Astrocyte (in vitro differentiated cells and primary cell): ENCODE measurements at regions not wholly inside any gene's neighbourhood (a gene's known extent, or its start where the extent isn't known, plus 50 kb on each side); places are given as distances from the start of the nearest gene placed in this dataset.
A peak's percentile ranks its signal among the peaks of the same experiment; 100 is the strongest.

Source experiments
- DNase-seq: peaks from one replicate; pipeline ENCODE4 v3.0.0-alpha.2; 2010; ENCODE audit warnings: low read depth
- FAIRE-seq: peaks from 2 replicates; lab custom pipeline; 2011; peaks lifted over from hg19 to GRCh38; lab: Jason Lieb, UNC
- H2AFZ ChIP-seq: 2 replicates; pipeline ENCODE4 v1.6.0; 2012; ENCODE audit warnings: low read depth, low read length, inconsistent platforms
- H3K27ac ChIP-seq: 2 replicates; pipeline ENCODE4 v1.5.1; 2011; ENCODE audit warnings: low read depth, low read length, inconsistent platforms
- H3K27me3 ChIP-seq: 2 replicates; pipeline ENCODE4 v1.6.0; 2011; ENCODE audit warnings: low read length, inconsistent platforms; ENCODE audit not compliant: insufficient read depth
- H3K36me3 ChIP-seq: 2 replicates; pipeline ENCODE4 v1.5.1; 2011; ENCODE audit warnings: low read length, inconsistent platforms; ENCODE audit not compliant: insufficient read depth
- H3K4me1 ChIP-seq: 2 replicates; pipeline ENCODE4 v1.5.1; 2011; ENCODE audit warnings: low read length, inconsistent platforms; ENCODE audit not compliant: insufficient read depth
- H3K4me2 ChIP-seq: 2 replicates; pipeline ENCODE4 v1.6.0; 2012; ENCODE audit warnings: low read length, inconsistent platforms
- H3K4me3 ChIP-seq: 2 replicates; pipeline ENCODE4 v1.5.1; 2011; ENCODE audit warnings: low read depth, mild to moderate bottlenecking, low read length, inconsistent platforms; ENCODE audit not compliant: insufficient read depth
- H3K79me2 ChIP-seq: 2 replicates; pipeline ENCODE4 v1.6.0; 2012; ENCODE audit warnings: mild to moderate bottlenecking, low read length, inconsistent platforms; ENCODE audit not compliant: insufficient read depth
- H3K9ac ChIP-seq: 2 replicates; pipeline ENCODE4 v1.6.0; 2012; ENCODE audit warnings: mild to moderate bottlenecking, low read length, inconsistent platforms
- H3K9me3 ChIP-seq: 2 replicates; pipeline ENCODE4 v1.5.1; 2012; ENCODE audit warnings: low read depth, mild to moderate bottlenecking, low read length, inconsistent platforms; ENCODE audit not compliant: insufficient read depth
- H4K20me1 ChIP-seq: 2 replicates; pipeline ENCODE4 v1.6.0; 2012; ENCODE audit warnings: low read length, inconsistent platforms; ENCODE audit not compliant: insufficient read depth
- H3K27ac Mint-ChIP-seq: one replicate; pipeline ENCODE4 v1.8.0; 2021; ENCODE audit warnings: mild to moderate bottlenecking, mixed read lengths; ENCODE audit not compliant: unreplicated experiment
- H3K27me3 Mint-ChIP-seq: one replicate; pipeline ENCODE4 v1.8.0; 2021; ENCODE audit warnings: low read depth, mixed read lengths; ENCODE audit not compliant: unreplicated experiment
- H3K36me3 Mint-ChIP-seq: one replicate; pipeline ENCODE4 v1.8.0; 2021; ENCODE audit warnings: low read depth, mixed read lengths; ENCODE audit not compliant: unreplicated experiment
- H3K4me1 Mint-ChIP-seq: one replicate; pipeline ENCODE4 v1.8.0; 2021; ENCODE audit warnings: low read depth, mixed read lengths; ENCODE audit not compliant: unreplicated experiment
- H3K4me3 Mint-ChIP-seq: one replicate; pipeline ENCODE4 v1.8.0; 2021; ENCODE audit warnings: mild to moderate bottlenecking, moderate library complexity, mixed read lengths; ENCODE audit not compliant: unreplicated experiment
- H3K9me3 Mint-ChIP-seq: one replicate; pipeline ENCODE4 v1.8.0; 2021; ENCODE audit warnings: mild to moderate bottlenecking, mixed read lengths; ENCODE audit not compliant: unreplicated experiment
- EZH2 ChIP-seq: IDR thresholded peaks from 2 replicates; pipeline ENCODE4 v1.6.1; 2012; ENCODE audit warnings: mild to moderate bottlenecking, low read length, inconsistent platforms; ENCODE audit not compliant: insufficient read depth
- TF ChIP-seq, protein P1 (sequence below): IDR thresholded peaks from 2 replicates; pipeline ENCODE4 v1.5.1; 2011; ENCODE audit warnings: low read depth, mild to moderate bottlenecking, inconsistent platforms, low read length, moderate library complexity; ENCODE audit not compliant: insufficient read depth

- no peaks in the 10 kb centered on the region for H3K4me1 Mint-ChIP-seq
Measured at GRCh38 chr3:194212161-194212844, 76.4 kb downstream of the HES1 start.

GRCh38 chr3:194212845-194213331, 76.9 kb downstream of the HES1 start:
- FAIRE-seq (no peak), DNase-seq (peak; percentile 42)
- no peaks in the 10 kb centered on the region for H3K9me3 ChIP-seq
- Mint-ChIP-seq H3K9me3 (no peaks in the 10 kb centered on the region), H3K27ac (no peak overlapping the region), H3K27me3 (peaks cover 64% of the 10 kb centered on the region), H3K36me3 (no peaks in the 10 kb centered on the region), H3K4me1 (no peaks in the 10 kb centered on the region), H3K4me3 (no peak overlapping the region)
- H3K9ac ChIP-seq: no peak overlapping the region
- no peaks in the 10 kb centered on the region for H3K36me3 ChIP-seq
- no peak overlapping the region for H3K4me3 ChIP-seq
- peaks cover 4% of the 10 kb centered on the region for H3K4me1 ChIP-seq
- no peaks in the 10 kb centered on the region for H3K79me2 ChIP-seq
- H4K20me1 ChIP-seq: no peaks in the 10 kb centered on the region
- H3K4me2 ChIP-seq: no peak overlapping the region
- H3K27ac ChIP-seq: no peak overlapping the region
- no peak overlapping the region for H2AFZ ChIP-seq
- peaks cover 3% of the 10 kb centered on the region for H3K27me3 ChIP-seq
- TF ChIP-seq, protein P1, sequence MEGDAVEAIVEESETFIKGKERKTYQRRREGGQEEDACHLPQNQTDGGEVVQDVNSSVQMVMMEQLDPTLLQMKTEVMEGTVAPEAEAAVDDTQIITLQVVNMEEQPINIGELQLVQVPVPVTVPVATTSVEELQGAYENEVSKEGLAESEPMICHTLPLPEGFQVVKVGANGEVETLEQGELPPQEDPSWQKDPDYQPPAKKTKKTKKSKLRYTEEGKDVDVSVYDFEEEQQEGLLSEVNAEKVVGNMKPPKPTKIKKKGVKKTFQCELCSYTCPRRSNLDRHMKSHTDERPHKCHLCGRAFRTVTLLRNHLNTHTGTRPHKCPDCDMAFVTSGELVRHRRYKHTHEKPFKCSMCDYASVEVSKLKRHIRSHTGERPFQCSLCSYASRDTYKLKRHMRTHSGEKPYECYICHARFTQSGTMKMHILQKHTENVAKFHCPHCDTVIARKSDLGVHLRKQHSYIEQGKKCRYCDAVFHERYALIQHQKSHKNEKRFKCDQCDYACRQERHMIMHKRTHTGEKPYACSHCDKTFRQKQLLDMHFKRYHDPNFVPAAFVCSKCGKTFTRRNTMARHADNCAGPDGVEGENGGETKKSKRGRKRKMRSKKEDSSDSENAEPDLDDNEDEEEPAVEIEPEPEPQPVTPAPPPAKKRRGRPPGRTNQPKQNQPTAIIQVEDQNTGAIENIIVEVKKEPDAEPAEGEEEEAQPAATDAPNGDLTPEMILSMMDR: no peak
- TF ChIP-seq EZH2: no peak

More at GRCh38 chr3:194212161-194212844, 76.4 kb downstream of the HES1 start:
- Histone ChIP-seq H3K4me3 (no peak overlapping the region), H4K20me1 (no peaks in the 10 kb centered on the region), H3K4me1 (peaks cover 4% of the 10 kb centered on the region), H3K27me3 (peaks cover 3% of the 10 kb centered on the region), H3K27ac (no peak overlapping the region), H2AFZ (no peak overlapping the region), H3K36me3 (no peaks in the 10 kb centered on the region), H3K9ac (no peak overlapping the region), H3K79me2 (no peaks in the 10 kb centered on the region), H3K4me2 (no peak overlapping the region), H3K9me3 (no peaks in the 10 kb centered on the region)
- no peak overlapping the region for H3K4me3 Mint-ChIP-seq
- H3K27ac Mint-ChIP-seq: no peak overlapping the region
- FAIRE-seq (no peak), DNase-seq (no peak)
- TF ChIP-seq EZH2: no peak
- TF ChIP-seq, protein P1: no peak
- H3K9me3 Mint-ChIP-seq: no peaks in the 10 kb centered on the region
- H3K36me3 Mint-ChIP-seq: no peaks in the 10 kb centered on the region
- peaks cover 63% of the 10 kb centered on the region for H3K27me3 Mint-ChIP-seq

DNA sequence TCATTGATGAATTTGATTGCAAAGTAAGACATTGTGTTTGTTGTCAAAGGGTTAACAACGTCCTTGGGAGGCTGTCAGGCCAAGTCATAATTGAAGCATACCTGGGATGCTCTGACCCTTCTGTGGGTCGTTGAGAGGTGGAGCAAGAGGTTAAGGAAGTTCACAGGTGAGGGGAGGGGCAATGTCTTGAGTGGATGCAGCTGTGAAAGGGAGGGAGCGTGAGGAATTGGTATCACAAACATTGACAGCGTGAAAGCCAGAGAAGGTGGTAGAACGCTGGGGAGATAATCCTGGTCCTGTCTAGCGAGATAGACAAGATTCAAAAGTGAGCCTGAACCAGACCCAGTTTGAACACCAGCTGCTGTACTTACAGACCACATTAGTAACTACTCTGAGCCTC, 79.4 kb downstream of the HES1 start:
- H3K4me1 ChIP-seq: peaks cover 4% of the 10 kb centered on the region
- no peaks in the 10 kb centered on the region for H3K36me3 ChIP-seq
- H3K27ac ChIP-seq: no peak overlapping the region
- Mint-ChIP-seq H3K4me1 (no peaks in the 10 kb centered on the region), H3K4me3 (no peak overlapping the region), H3K36me3 (no peaks in the 10 kb centered on the region), H3K27ac (no peak overlapping the region), H3K9me3 (peaks cover 6% of the 10 kb centered on the region), H3K27me3 (peaks cover 79% of the 10 kb centered on the region)
- FAIRE-seq (no peak), DNase-seq (no peak)
- no peaks in the 10 kb centered on the region for H4K20me1 ChIP-seq
- H3K9me3 ChIP-seq: no peaks in the 10 kb centered on the region
- H3K79me2 ChIP-seq: no peaks in the 10 kb centered on the region
- peaks cover 3% of the 10 kb centered on the region for H3K27me3 ChIP-seq
- H2AFZ ChIP-seq: no peak overlapping the region
- TF ChIP-seq, protein P1: no peak
- no peak for TF ChIP-seq EZH2
- no peak overlapping the region for H3K9ac ChIP-seq
- H3K4me2 ChIP-seq: no peak overlapping the region
- H3K4me3 ChIP-seq: no peak overlapping the region
